ENCODE measurements at regions not wholly inside any gene's neighbourhood (a gene's known extent, or its start where the extent isn't known, plus 50 kb on each side); places are given as distances from the start of the nearest gene placed in this dataset.
"Not testable (repeated sequence)": the region's sequence is repeated elsewhere in the genome, so short reads cannot be mapped to it uniquely, and the experiment has no call there.

GRCh38 chr7:145175366-145175765, 339.5 kb upstream of the TPK1 start:
- intact Hi-C loops (cut with DNase I): no loop called here
- no peak for DNase-seq (ENCODE audit: low spot score)

- no peak for DNase-seq (ENCODE audit: low spot score)
- intact Hi-C loops (cut with DNase I): no loop called here
Observed at GRCh38 chr7:145169908-145170307, 334.1 kb upstream of the TPK1 start.

GRCh38 chr7:145168879-145169278, 333.0 kb upstream of the TPK1 start:
- intact Hi-C loops (cut with DNase I): no loop called here
- DNase-seq (ENCODE audit: low spot score): no peak

GRCh38 chr7:145168427-145168826, 332.6 kb upstream of the TPK1 start:
- no peak for DNase-seq (ENCODE audit: low spot score)
- intact Hi-C loops (cut with DNase I): no loop called here

- no peak for DNase-seq (ENCODE audit: low spot score)
- intact Hi-C loops (cut with DNase I): no loop called here
Observed at GRCh38 chr7:145156834-145157233, 321.0 kb upstream of the TPK1 start.

GRCh38 chr7:145152589-145152988, 316.7 kb upstream of the TPK1 start:
- intact Hi-C loops (cut with DNase I): no loop called here
- DNase-seq (ENCODE audit: low spot score): no peak

GRCh38 chr7:145151676-145152075, 315.8 kb upstream of the TPK1 start:
- intact Hi-C loops (cut with DNase I): no loop called here
- DNase-seq (ENCODE audit: low spot score): no peak

GRCh38 chr7:145147865-145148264, 312.0 kb upstream of the TPK1 start:
- no peak for DNase-seq (ENCODE audit: low spot score)
- intact Hi-C loops (cut with DNase I): no loop called here

GRCh38 chr7:145143685-145144084, 307.8 kb upstream of the TPK1 start:
- intact Hi-C loops (cut with DNase I): no loop called here
- no peak for DNase-seq (ENCODE audit: low spot score)

GRCh38 chr7:145134377-145134776, 298.5 kb upstream of the TPK1 start:
- intact Hi-C loops (cut with DNase I): no loop called here
- no peak for DNase-seq (ENCODE audit: low spot score)

GRCh38 chr7:145123502-145123901, 287.6 kb upstream of the TPK1 start:
- intact Hi-C loops (cut with DNase I): no loop called here
- DNase-seq (ENCODE audit: low spot score): no peak

- intact Hi-C loops (cut with DNase I): no loop called here
- DNase-seq (ENCODE audit: low spot score): no peak
Observed at GRCh38 chr7:145106001-145106400, 270.1 kb upstream of the TPK1 start.

- intact Hi-C loops (cut with DNase I): no loop called here
- DNase-seq (ENCODE audit: low spot score): no peak
Observed at GRCh38 chr7:145105561-145105960, 269.7 kb upstream of the TPK1 start.

- intact Hi-C loops (cut with DNase I): no loop called here
- DNase-seq (ENCODE audit: low spot score): no peak
Observed at GRCh38 chr7:145104400-145104799, 268.5 kb upstream of the TPK1 start.

GRCh38 chr7:145102199-145102598, 266.3 kb upstream of the TPK1 start:
- intact Hi-C loops (cut with DNase I); DNase-seq (ENCODE audit: low spot score): not testable (repeated sequence)

- DNase-seq (ENCODE audit: low spot score): no peak
- intact Hi-C loops (cut with DNase I): no loop called here
Observed at GRCh38 chr7:145092766-145093165, 256.9 kb upstream of the TPK1 start.

- intact Hi-C loops (cut with DNase I): no loop called here
- DNase-seq (ENCODE audit: low spot score): no peak
Observed at GRCh38 chr7:145088111-145088745, 252.4 kb upstream of the TPK1 start.

GRCh38 chr7:145082366-145083161, 246.7 kb upstream of the TPK1 start:
- DNase-seq (ENCODE audit: low spot score): no peak
- intact Hi-C loops (cut with DNase I): no loop called here

GRCh38 chr7:145065473-145065872, 229.6 kb upstream of the TPK1 start:
- no peak for DNase-seq (ENCODE audit: low spot score)
- intact Hi-C loops (cut with DNase I): no loop called here

GRCh38 chr7:145064114-145064513, 228.3 kb upstream of the TPK1 start:
- DNase-seq (ENCODE audit: low spot score): no peak
- intact Hi-C loops (cut with DNase I): no loop called here

- no peak for DNase-seq (ENCODE audit: low spot score)
- intact Hi-C loops (cut with DNase I): no loop called here
Observed at GRCh38 chr7:145053781-145054180, 217.9 kb upstream of the TPK1 start.
